ENCODE measurements at regions not wholly inside any gene's neighbourhood (a gene's known extent, or its start where the extent isn't known, plus 50 kb on each side); places are given as distances from the start of the nearest gene placed in this dataset.
"Not testable (repeated sequence)": the region's sequence is repeated elsewhere in the genome, so short reads cannot be mapped to it uniquely, and the experiment has no call there.

GRCh38 chr3:17817973-17818372 lies 75.5 kb upstream of the TBC1D5 start:
- not testable (repeated sequence) for TF ChIP-seq POLR2A, POLR2AphosphoS5 (IDR thresholded peaks at IDR 0.05; ENCODE audit: low read depth, low read length)

Data from GM12892 (cell line).